Neural progenitor cell (in vitro differentiated cells): ENCODE measurements at regions not wholly inside any gene's neighbourhood (a gene's known extent, or its start where the extent isn't known, plus 50 kb on each side); places are given as distances from the start of the nearest gene placed in this dataset.
A peak's percentile ranks its signal among the peaks of the same experiment; 100 is the strongest.

ENCODE experiments used
- DNase-seq: peaks from one replicate; pipeline ENCODE4 v3.0.0-alpha.2; 2016; ENCODE audit warnings: low spot score
- H2AFZ ChIP-seq: fragments of 200-600 bp; sonication (generic); replicated peaks from 2 replicates; pipeline ENCODE4 v1.6.1; 2016; ENCODE audit warnings: antibody characterized with exemption
- H3F3A ChIP-seq: fragments of 200-600 bp; sonication (generic); 2 replicates; pipeline ENCODE4 v1.6.1; 2016; ENCODE audit warnings: antibody characterized with exemption, low read depth
- H3K27ac ChIP-seq: fragments of 200-600 bp; sonication (generic); 2 replicates; pipeline ENCODE4 v1.5.1; 2016; ENCODE audit warnings: mild to moderate bottlenecking
- H3K27me3 ChIP-seq: fragments of 200-600 bp; sonication (generic); 2 replicates; pipeline ENCODE4 v1.6.1; 2016; ENCODE audit warnings: mild to moderate bottlenecking, moderate library complexity
- H3K36me3 ChIP-seq: fragments of 200-600 bp; sonication (generic); 2 replicates; pipeline ENCODE4 v1.5.1; 2016
- H3K4me1 ChIP-seq: fragments of 200-600 bp; sonication (generic); 2 replicates; pipeline ENCODE4 v1.6.1; 2016; ENCODE audit warnings: mixed run types
- H3K4me2 ChIP-seq: fragments of 200-600 bp; sonication (generic); 2 replicates; pipeline ENCODE4 v1.6.1; 2016
- H3K4me3 ChIP-seq: fragments of 200-600 bp; sonication (generic); 2 replicates; pipeline ENCODE4 v1.5.1; 2016
- H3K79me2 ChIP-seq: fragments of 200-600 bp; sonication (generic); 2 replicates; pipeline ENCODE4 v1.6.1; 2016; ENCODE audit warnings: low read depth
- H3K9ac ChIP-seq: fragments of 200-600 bp; sonication (generic); 2 replicates; pipeline ENCODE4 v1.6.1; 2016
- H3K9me3 ChIP-seq: fragments of 200-600 bp; sonication (generic); 2 replicates; pipeline ENCODE4 v1.5.1; 2016; ENCODE audit warnings: low read depth
- H4K20me1 ChIP-seq: fragments of 200-600 bp; sonication (generic); 2 replicates; pipeline ENCODE4 v1.6.1; 2016; ENCODE audit warnings: low read depth
- H3K27ac Mint-ChIP-seq: 3 replicates; pipeline ENCODE4 v1.8.0; 2021; ENCODE audit warnings: mixed read lengths
- H3K27me3 Mint-ChIP-seq: 2 replicates; pipeline ENCODE4 v1.8.0; 2022; ENCODE audit warnings: low read depth, mild to moderate bottlenecking, inconsistent platforms, moderate library complexity, mixed read lengths; ENCODE audit not compliant: insufficient read depth
- H3K36me3 Mint-ChIP-seq: 3 replicates; pipeline ENCODE4 v1.8.0; 2021; ENCODE audit warnings: mixed read lengths
- H3K4me1 Mint-ChIP-seq: 3 replicates; pipeline ENCODE4 v1.8.0; 2021; ENCODE audit warnings: mixed read lengths
- H3K4me3 Mint-ChIP-seq: 3 replicates; pipeline ENCODE4 v1.8.0; 2021; ENCODE audit warnings: mild to moderate bottlenecking, moderate library complexity, mixed read lengths
- H3K9me3 Mint-ChIP-seq: 3 replicates; pipeline ENCODE4 v1.8.0; 2020; ENCODE audit warnings: mixed read lengths
- CTCF ChIP-seq: fragments of 200-600 bp; sonication (generic); IDR thresholded peaks from 2 replicates; pipeline ENCODE4 v1.5.1; 2017; ENCODE audit warnings: antibody characterized with exemption, mild to moderate bottlenecking
- EZH2 ChIP-seq: fragments of 200-600 bp; sonication (generic); IDR thresholded peaks from 2 replicates; pipeline ENCODE4 v1.6.1; 2017; ENCODE audit warnings: antibody characterized with exemption, mild to moderate bottlenecking, moderate library complexity
- EZH2phosphoT487 ChIP-seq: fragments of 200-600 bp; sonication (generic); IDR thresholded peaks from 2 replicates; pipeline ENCODE4 v1.6.1; 2017; ENCODE audit warnings: antibody characterized with exemption

GRCh38 chr1:80915491-80915890 is 885.2 kb upstream of the ADGRL2 start:
- H3K27me3 Mint-ChIP-seq, result no peaks in the 10 kb centered on the region
- Histone ChIP-seq H2AFZ (no peak overlapping the region), H3K9ac (no peak overlapping the region), H3K9me3 (no peaks in the 10 kb centered on the region), H3F3A (no peaks in the 10 kb centered on the region), H3K4me3 (no peak overlapping the region), H3K79me2 (no peaks in the 10 kb centered on the region), H3K27me3 (no peaks in the 10 kb centered on the region), H4K20me1 (no peaks in the 10 kb centered on the region), H3K27ac (no peak overlapping the region), H3K36me3 (no peaks in the 10 kb centered on the region), H3K4me2 (no peak overlapping the region), H3K4me1 (no peaks in the 10 kb centered on the region)
- DNase-seq, result no peak
- peaks cover 10% of the 10 kb centered on the region for H3K9me3 Mint-ChIP-seq
- H3K27ac Mint-ChIP-seq, result peak overlapping the region; percentile 44
- H3K4me1 Mint-ChIP-seq, result peaks cover 41% of the 10 kb centered on the region
- H3K4me3 Mint-ChIP-seq, result no peak overlapping the region
- peaks cover 4% of the 10 kb centered on the region for H3K36me3 Mint-ChIP-seq
- TF ChIP-seq EZH2 (no peak), EZH2phosphoT487 (no peak), CTCF (no peak)

- no peaks in the 10 kb centered on the region for H3K27me3 ChIP-seq
- H3K27ac ChIP-seq, result no peak overlapping the region
- no peaks in the 10 kb centered on the region for H3K79me2 ChIP-seq
- H3K9ac ChIP-seq, result no peak overlapping the region
- Mint-ChIP-seq H3K36me3 (no peaks in the 10 kb centered on the region), H3K27ac (peak overlapping the region; percentile 6), H3K4me3 (no peak overlapping the region), H3K4me1 (peaks cover 28% of the 10 kb centered on the region), H3K9me3 (no peaks in the 10 kb centered on the region), H3K27me3 (no peaks in the 10 kb centered on the region)
- no peak for TF ChIP-seq EZH2
- no peak for TF ChIP-seq EZH2phosphoT487
- no peak for TF ChIP-seq CTCF
- H2AFZ ChIP-seq, result no peak overlapping the region
- H3K9me3 ChIP-seq, result no peaks in the 10 kb centered on the region
- no peaks in the 10 kb centered on the region for H4K20me1 ChIP-seq
- no peaks in the 10 kb centered on the region for H3F3A ChIP-seq
- H3K4me2 ChIP-seq, result no peak overlapping the region
- no peak overlapping the region for H3K4me3 ChIP-seq
- H3K4me1 ChIP-seq, result peaks cover 8% of the 10 kb centered on the region
- no peak for DNase-seq
- H3K36me3 ChIP-seq, result no peaks in the 10 kb centered on the region
Measured at GRCh38 chr1:80910426-80910825, 890.3 kb upstream of the ADGRL2 start.

GRCh38 chr1:80909172-80909784 is 891.5 kb upstream of the ADGRL2 start:
- H3K4me3 Mint-ChIP-seq, result no peak overlapping the region
- H3K27ac Mint-ChIP-seq, result no peak overlapping the region
- H3K4me1 Mint-ChIP-seq, result peaks cover 23% of the 10 kb centered on the region
- no peak overlapping the region for H3K4me2 ChIP-seq
- H3K27ac ChIP-seq, result no peak overlapping the region
- peaks cover 8% of the 10 kb centered on the region for H3K4me1 ChIP-seq
- H3K9me3 ChIP-seq, result no peaks in the 10 kb centered on the region
- no peaks in the 10 kb centered on the region for H3K36me3 ChIP-seq
- no peaks in the 10 kb centered on the region for H3K79me2 ChIP-seq
- TF ChIP-seq EZH2 (no peak), CTCF (no peak), EZH2phosphoT487 (no peak)
- H3K4me3 ChIP-seq, result no peak overlapping the region
- no peaks in the 10 kb centered on the region for H3K27me3 Mint-ChIP-seq
- H3K36me3 Mint-ChIP-seq, result no peaks in the 10 kb centered on the region
- H3K27me3 ChIP-seq, result no peaks in the 10 kb centered on the region
- no peaks in the 10 kb centered on the region for H3K9me3 Mint-ChIP-seq
- no peaks in the 10 kb centered on the region for H4K20me1 ChIP-seq
- H2AFZ ChIP-seq, result no peak overlapping the region
- H3K9ac ChIP-seq, result no peak overlapping the region
- H3F3A ChIP-seq, result no peaks in the 10 kb centered on the region
- DNase-seq, result no peak
